HG03558 (cell line): ENCODE measurements at regions not wholly inside any gene's neighbourhood (a gene's known extent, or its start where the extent isn't known, plus 50 kb on each side); places are given as distances from the start of the nearest gene placed in this dataset.
"Not testable (repeated sequence)": the region's sequence is repeated elsewhere in the genome, so short reads cannot be mapped to it uniquely, and the experiment has no call there.

Experiments used
- ATAC-seq: cut with Tn5 transposase; IDR thresholded peaks from one replicate; pipeline ENCODE4 v1.9.1; 2021; ENCODE audit warnings: moderate number of reproducible peaks; ENCODE audit not compliant: unreplicated experiment; ENCODE audit errors: extremely low read depth

DNA sequence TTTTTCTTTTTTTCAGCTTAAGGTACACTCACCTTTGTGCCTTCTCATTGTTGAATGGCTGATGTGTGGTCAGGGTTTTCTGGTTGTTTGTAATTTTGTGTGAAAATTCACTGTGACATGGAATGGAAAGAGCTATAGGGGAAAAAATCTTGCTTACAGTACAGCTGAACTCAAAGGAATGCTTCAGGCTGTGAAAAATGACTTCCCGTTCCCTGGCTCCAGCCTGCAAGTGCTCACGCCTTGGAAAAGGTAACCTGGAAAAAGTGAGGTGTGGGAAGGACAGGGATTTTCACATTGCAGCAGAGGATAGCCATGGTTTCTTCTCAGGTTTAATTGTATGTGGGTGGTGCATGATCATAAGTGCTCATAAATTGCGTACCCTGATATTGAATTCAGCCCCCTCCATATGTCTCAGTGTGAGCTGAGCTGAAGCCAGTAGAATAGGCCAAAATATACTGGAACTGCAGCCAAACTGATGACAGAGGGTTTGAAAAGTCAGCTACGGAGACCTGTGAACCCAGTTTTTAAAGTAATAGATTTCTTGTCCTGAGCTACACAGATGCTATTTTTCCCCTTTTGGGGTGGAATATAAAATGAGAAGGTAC, 228.7 kb upstream of the RASGRP1 start:
- no peak for ATAC-seq

DNA sequence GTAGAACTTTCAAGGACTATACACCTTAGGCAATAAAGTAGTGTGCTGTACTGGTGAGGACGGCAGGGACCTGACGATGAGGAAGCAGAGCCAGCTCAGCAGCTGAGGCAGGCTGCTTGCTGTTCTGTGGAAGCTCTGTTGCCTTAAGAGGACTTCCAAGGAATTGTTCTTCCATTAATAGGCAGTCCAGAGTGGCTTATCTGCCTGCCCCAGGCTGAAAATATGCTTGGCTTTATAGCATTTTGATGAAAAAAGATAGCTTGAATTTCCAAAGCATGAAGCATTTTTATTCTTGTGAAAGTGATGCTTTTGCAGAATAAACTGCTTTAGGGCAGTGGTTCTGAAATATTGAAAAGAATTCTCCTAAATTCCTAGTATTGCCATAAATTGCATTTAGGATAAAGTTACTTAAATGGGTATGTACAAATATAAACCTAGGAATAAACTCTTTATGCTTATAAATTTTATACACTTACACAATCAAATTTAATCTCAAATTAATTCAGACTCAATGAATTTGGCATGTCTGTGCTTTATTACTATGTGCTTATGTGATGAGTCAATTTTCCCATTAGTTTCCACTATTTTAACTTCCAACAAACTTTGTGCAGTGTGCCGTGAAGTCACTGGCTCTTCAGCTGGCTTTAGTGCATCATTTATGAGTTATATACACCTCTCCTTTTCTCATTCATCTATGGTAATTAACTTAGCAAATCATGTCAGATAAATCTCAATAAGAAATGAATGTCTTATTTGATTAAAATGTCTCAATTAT, 231.0 kb upstream of the RASGRP1 start:
- no peak for ATAC-seq

DNA sequence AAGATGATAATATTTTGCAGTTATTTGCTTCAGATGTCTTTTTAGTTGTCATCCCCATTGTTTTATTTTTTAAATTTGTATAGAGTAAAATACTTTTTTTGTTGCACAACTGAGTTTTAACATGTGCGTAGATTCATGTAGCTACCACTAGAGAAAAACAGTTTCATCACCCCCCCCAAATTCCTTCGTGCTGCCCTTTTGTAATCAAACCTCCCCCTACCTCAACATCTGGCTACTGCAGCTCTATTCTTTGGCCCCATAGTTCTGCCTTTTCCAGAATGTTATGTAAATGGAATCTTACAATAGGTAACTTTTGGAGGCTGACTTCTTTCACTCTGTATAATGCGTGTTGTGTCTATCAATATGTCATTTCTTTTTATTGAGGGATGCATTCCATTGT, 232.0 kb upstream of the RASGRP1 start:
- ATAC-seq: no peak

DNA sequence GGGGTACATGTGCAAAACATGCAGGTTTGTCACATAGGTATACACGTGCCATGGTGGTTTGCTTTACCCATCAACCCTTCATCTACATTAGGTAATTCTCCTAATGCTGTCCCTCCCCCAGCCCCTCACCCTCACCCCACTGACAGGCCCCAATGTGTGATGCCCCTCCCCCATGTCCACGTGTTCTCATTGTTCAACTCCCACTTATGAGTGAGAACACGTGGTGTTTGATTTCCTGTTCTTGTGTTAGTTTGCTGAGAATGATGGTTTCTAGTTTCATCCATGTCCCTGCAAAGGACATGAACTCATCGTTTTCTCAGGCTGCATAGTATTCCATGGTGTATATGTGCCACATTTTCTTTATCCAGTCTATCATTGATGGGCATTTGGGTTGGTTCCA, 232.9 kb upstream of the RASGRP1 start:
- ATAC-seq: not testable (repeated sequence)

DNA sequence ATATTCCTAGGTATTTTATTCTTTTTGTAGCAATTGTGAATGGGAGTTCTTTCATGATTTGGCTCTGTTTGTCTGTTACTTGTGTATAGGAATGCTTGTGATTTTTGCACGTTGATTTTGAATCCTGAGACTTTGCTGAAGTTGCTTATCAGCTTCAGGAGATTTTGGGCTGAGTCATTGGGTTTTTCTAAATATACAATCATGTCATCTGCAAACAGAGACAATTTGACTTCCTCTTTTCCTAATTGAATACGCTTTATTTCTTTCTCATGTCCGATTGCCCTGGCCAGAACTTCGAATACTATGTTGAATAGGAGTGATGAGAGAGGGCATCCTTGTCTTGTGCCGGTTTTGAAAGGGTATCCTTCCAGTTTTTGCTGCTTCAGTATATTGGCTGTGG, 234.6 kb upstream of the RASGRP1 start:
- not testable (repeated sequence) for ATAC-seq

DNA sequence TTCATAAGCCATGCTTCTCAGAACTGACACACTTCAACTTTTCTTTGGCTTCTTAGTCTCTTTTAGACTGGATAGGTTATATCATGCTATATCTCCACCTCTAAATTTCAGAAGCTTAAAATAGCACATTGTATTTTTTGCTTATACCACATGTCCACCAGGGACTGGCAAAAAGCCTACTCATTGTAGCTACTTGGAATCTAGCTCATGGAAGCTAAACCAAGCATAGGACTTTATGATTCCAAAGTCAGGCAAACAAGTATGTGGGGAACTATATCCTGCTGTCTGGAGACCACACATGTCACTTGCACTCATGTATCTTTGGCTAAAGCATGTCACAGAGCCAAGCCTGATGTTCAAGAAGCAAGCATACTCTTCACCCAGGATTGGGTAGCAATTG, 245.0 kb upstream of the RASGRP1 start:
- ATAC-seq: no peak

DNA sequence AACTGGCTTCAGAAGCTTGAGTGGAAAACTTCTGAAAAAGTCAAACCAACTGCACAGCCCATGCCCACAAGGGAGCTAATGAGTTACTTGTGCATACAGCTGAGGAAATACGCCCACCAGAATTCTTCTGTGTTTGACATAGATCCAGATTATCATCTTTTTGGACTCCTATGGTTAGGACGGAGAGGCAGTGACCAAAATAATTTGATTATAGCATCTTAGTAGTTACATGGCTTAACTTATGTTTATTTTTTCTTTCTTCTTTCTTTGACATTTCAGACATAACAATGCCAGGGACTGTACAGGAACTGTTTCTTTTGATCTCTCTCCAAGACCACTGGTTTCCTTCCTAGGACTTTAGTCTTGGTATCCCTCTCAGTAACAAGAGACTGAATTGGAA, 246.1 kb upstream of the RASGRP1 start:
- no peak for ATAC-seq

DNA sequence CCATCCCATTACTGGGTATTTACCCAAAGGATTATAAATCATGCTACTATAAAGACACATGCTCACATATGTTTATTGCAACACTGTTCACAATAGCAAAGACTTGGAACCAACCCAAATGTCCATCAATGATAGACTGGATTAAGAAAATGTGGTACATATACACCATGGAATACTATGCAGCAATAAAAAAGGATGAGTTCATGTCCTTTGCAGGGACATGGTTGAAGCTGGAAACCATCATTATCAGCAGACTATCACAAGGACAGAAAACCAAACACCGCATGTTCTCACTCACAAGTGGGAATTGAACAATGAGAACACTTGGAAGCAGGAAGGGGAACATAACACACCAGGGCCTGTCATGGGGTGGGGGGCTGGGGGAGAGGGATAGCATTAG, 249.6 kb upstream of the RASGRP1 start:
- not testable (repeated sequence) for ATAC-seq

DNA sequence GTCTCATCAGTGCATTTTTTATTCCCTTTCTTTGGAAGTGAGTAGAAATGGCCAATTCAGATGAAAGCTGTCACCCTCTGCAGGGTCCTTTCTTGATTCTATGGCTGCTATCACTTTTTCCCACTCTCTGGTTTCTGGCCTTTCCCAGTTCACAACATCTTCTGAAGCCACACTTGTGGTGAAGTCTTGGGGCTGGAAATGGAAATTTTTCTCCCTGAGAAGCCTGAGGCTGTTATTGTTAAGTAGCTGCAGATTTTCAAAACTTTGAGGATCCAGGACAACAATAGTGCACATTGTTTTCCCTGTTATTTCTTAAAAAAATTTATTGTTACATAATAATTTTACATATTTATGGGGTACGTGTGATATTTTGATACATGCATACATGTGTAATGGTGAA, 250.3 kb upstream of the RASGRP1 start:
- ATAC-seq: no peak

DNA sequence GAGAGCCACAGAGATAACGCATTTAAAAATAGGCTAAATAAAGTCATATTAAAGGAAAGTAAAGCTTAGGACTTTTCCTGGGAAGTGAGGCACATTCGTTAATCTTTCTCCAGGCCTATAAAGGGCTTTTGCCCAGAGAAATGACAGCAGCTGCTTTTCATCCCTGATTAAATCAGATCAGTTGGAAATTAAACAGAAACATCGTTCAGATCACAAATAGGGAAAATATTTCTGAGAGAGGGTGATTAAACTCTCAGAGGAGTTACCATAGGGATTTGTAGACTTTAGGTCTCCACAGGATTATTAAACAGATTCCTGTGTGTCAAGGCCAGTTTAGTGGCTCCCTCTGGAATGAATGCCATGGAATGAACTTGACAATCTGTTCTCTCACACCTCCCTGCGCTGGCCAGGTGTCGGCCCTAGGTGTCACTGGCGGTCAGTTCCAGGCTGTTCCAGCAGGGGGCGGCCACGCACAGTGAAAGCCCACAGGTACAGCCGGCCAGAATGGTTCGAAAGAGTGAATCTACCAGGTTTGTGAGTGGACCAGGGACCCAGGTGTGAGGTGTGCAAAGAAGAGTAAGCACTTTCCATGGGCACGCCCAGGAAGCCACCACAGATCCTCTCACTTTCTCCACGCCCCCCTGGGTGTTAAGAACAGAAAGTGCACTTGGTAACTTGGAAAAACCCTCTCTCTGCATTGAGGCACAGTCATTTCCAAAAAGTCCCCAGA, 253.0 kb upstream of the RASGRP1 start:
- peak; percentile 64 for ATAC-seq

DNA sequence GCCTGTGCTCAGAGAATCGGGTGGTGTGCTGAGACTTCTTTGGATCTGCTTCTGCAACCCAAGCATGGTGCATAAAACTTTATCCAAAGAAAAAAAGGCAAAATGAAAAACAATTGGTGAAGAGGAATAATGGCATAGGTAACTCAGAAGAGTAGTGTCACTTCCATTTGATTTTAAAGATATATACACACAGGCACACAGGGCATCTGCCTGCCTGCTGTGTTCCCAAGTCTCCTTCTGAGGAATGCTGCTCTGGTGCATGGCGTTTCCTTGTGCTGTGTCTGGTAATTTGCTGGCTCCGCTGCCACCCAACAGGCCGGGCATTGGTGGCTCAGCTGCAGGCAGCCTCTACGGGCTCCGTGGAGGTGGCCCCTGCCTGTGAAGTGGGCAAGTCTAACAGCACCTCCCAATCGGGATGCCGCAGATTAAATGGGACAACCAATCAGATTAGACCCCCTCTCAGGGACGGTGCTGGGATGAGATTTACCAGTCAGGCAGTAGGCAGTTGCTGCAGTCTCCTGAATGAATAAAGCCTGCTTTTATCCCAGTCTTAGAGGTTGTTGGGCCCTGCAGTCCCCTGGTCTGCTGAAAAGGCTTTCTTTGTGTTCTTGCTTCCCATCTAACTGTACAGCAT, 253.7 kb upstream of the RASGRP1 start:
- no peak for ATAC-seq

DNA sequence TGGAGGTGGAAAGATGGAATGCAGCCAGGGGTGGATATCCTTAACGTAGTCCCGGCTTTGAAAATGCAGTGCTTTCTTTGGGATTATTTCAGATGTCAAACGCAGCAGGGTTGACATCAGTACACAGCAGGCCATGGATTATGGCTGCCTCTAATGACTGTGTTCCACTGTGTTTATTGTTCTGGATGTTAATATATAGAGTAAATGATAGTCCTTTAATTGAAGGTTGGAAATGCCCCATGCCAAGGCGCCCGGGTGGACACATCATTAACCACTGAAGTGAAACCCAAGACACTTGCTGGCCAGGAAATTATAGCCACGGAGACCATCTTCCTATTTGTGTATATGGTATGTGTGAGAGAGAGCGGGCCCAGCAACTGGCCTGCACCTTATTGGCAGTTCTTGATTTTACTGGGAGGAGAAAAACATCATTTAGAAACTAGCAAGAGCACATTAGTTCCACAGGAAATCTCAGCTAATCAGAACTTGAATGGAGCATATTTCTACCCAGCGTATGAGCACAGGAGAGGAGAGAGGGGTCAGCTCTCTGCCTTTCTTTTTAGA, 254.9 kb upstream of the RASGRP1 start:
- no peak for ATAC-seq

DNA sequence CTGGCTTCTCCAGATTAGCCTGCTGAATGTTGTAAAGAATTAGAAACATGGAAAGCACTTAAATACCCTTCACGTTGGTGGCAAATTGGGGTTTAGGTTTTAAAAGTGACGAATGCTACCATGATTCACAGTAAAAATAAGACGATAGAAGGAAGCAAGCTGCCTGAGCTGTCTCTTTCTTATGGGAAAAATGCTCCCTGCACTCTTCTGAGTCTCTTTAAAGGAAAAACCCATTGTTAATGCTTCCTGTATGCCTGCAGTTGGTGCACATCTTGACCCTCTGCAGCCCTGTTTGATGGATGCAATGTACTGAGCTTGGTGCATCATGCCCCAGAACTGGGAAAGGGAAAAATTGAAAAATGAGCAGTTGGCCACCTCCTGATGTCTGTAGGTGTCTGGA, 258.6 kb upstream of the RASGRP1 start:
- no peak for ATAC-seq

DNA sequence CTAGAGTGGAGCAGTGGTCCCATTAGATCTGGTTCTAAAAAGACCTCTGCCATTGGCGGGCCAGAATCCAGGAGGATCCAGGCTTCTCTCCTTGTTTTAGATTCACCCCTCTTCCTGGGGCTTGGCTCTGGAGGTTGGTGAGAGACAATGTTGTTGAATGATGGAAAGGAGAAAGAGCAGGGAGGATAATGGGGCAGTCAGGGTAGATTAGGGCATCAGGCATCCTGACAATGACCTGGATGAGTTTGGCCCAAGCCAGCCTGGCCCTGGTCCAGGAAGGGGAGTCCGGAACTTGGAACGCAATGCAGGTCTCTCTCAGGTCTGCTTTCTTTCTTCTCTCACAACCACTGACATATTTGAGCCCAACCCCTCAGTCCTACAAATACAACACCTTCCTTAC, 260.1 kb upstream of the RASGRP1 start:
- ATAC-seq: no peak

DNA sequence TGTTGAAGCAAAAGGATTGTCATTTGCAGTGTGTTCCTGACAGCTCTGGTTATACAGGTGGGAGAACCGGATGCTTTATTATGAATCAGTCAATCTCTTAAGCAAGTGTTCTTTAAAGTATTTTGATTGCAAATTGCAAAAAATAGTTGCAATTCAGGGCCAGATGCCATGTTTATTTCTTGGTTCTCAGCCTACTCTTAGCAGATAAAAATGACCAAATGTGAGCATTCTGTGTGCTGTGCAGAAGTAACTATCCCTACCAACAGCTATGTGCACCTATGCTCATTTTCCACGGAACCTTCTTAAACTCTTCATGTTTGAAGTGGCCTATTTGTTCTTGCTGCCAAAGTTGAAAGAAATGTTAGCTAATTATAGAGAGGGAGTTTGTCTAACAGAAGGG, 262.3 kb upstream of the RASGRP1 start:
- no peak for ATAC-seq

DNA sequence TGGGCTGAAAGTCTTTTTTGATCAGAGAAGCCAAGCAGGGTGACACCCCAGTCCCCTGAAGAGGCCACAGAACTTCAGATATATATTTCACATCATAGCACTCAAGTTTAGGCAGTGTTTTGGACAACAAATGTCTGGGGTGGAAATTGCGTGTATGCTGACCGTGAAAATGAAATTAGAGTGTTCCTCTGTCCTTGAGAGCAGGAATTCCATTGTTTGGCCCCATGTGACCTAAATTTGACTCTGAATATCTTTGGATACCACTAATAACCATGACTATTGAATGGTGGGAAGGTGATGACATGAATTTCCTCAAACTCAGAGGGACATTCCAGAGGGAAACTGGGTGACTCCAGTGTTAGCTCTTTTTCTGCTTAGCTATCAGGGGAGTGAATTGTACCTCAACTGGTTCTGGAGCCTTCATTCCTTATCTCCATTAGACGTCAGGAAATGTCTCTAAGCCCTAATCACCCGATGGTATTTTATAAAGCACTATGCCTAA, 263.5 kb upstream of the RASGRP1 start:
- ATAC-seq: no peak

DNA sequence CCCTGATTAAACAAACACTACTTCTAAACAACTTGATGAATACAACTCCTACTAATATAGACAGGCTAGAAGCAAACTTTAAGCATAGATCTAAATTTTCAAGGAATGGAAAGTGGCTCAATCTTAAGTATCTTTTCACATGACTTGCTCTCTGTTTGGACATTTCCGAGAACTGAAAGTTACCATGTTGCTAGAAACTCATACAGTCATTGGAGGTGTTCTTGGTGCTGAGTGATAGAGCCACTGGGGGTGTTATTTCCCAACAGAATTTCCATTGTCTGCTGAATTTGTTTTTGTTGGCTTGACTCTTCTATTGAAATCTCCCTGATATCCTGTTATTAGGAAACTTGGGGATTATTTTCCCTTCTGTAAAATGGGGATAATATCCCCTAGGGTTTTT, 264.5 kb upstream of the RASGRP1 start:
- ATAC-seq: no peak

DNA sequence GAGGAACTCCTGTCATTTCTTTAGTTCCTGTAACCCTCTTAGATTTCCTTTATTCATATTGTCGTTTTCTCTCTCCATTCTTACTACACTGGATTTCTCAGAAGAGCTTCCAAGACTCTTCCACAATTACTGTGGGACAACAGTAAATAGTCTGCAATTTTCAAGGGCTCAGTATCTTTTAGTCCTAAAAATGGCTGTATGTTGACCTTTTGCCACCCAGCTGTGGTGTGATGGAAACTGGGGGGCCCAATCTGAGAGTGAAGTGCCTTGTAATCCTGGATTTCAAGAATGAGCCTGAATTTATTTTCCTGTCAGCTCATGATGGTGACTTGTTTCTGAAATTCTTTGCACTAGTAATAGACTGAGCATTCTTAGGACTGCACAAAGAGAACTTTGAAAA, 277.6 kb upstream of the RASGRP1 start:
- no peak for ATAC-seq

DNA sequence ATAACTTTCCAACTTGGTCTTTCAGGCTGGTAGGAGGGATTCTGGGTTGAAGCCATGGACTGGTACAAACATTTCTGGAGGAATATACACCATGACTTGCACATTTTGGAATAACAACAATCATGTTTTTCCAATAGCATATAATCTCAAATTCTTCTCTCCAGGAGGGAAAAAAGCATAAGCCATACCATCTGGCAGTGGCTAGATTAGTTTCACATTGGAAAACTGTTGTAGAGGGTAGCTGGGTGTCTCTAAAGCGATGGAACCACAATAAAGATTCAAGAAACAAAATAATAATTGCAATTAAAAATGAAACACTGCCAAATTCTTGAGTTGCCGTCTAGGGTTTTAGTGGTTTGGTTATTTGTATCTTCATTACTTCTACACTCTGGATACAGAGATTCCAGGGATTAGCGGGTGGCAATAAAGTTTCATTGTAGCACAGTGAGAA, 278.5 kb upstream of the RASGRP1 start:
- ATAC-seq: no peak
